GM19035 (cell line): ENCODE measurements at regions not wholly inside any gene's neighbourhood (a gene's known extent, or its start where the extent isn't known, plus 50 kb on each side); places are given as distances from the start of the nearest gene placed in this dataset.

Experiments
- ATAC-seq: cut with Tn5 transposase; IDR thresholded peaks from one replicate; pipeline ENCODE4 v1.9.1; 2021; ENCODE audit not compliant: unreplicated experiment

GRCh38 chr16:85420501-85421337 lies 192.4 kb upstream of the GSE1 start:
- ATAC-seq: no peak

GRCh38 chr16:85421338-85422195 lies 191.6 kb upstream of the GSE1 start:
- ATAC-seq: no peak

- no peak for ATAC-seq
Observed at GRCh38 chr16:85422196-85422631, 190.9 kb upstream of the GSE1 start.

- ATAC-seq: no peak
Observed at GRCh38 chr16:85422632-85423550, 190.2 kb upstream of the GSE1 start.

GRCh38 chr16:85423631-85424030 lies 189.5 kb upstream of the GSE1 start:
- no peak for ATAC-seq

GRCh38 chr16:85424260-85425073 lies 188.7 kb upstream of the GSE1 start:
- no peak for ATAC-seq

- ATAC-seq: no peak
Observed at GRCh38 chr16:85425074-85425662, 188.0 kb upstream of the GSE1 start.

GRCh38 chr16:85426806-85427205 lies 186.3 kb upstream of the GSE1 start:
- no peak for ATAC-seq

GRCh38 chr16:85428168-85428898 lies 184.8 kb upstream of the GSE1 start:
- no peak for ATAC-seq

- ATAC-seq: no peak
Observed at GRCh38 chr16:85428899-85429775, 184.0 kb upstream of the GSE1 start.

GRCh38 chr16:85429776-85430522 lies 183.2 kb upstream of the GSE1 start:
- ATAC-seq: no peak

- ATAC-seq: no peak
Observed at GRCh38 chr16:85430523-85431421, 182.3 kb upstream of the GSE1 start.

GRCh38 chr16:85431431-85432124 lies 181.5 kb upstream of the GSE1 start:
- ATAC-seq: no peak

GRCh38 chr16:85432606-85433005 lies 180.5 kb upstream of the GSE1 start:
- ATAC-seq: no peak

GRCh38 chr16:85433477-85433876 lies 179.6 kb upstream of the GSE1 start:
- no peak for ATAC-seq

- no peak for ATAC-seq
Observed at GRCh38 chr16:85435286-85435685, 177.8 kb upstream of the GSE1 start.
